HFFc6 (cell line): ENCODE measurements at regions not wholly inside any gene's neighbourhood (a gene's known extent, or its start where the extent isn't known, plus 50 kb on each side); places are given as distances from the start of the nearest gene placed in this dataset.
A peak's percentile ranks its signal among the peaks of the same experiment; 100 is the strongest.

Experiments
- DNase-seq: peaks from one replicate; pipeline ENCODE4 v3.0.0-alpha.2; 2018
- H3K27ac Mint-ChIP-seq: 2 replicates; pipeline ENCODE4 v1.8.0; 2020; ENCODE audit warnings: mild to moderate bottlenecking, mixed read lengths
- H3K27me3 Mint-ChIP-seq: 2 replicates; pipeline ENCODE4 v1.8.0; 2021; ENCODE audit warnings: mild to moderate bottlenecking, moderate library complexity, mixed read lengths; ENCODE audit not compliant: insufficient read depth
- H3K36me3 Mint-ChIP-seq: 2 replicates; pipeline ENCODE4 v1.8.0; 2021; ENCODE audit warnings: low read depth, mixed read lengths
- H3K4me1 Mint-ChIP-seq: 2 replicates; pipeline ENCODE4 v1.8.0; 2020; ENCODE audit warnings: low read depth, mixed read lengths
- H3K4me3 Mint-ChIP-seq: 2 replicates; pipeline ENCODE4 v1.8.0; 2020; ENCODE audit warnings: mild to moderate bottlenecking, moderate library complexity, mixed read lengths
- H3K9me3 Mint-ChIP-seq: 2 replicates; pipeline ENCODE4 v1.8.0; 2020; ENCODE audit warnings: mild to moderate bottlenecking, mixed read lengths
- CTCF ChIP-seq: fragments of 200-600 bp; sonication (generic); IDR thresholded peaks from 2 replicates; pipeline ENCODE4 v1.5.0; 2021; ENCODE audit warnings: antibody characterized with exemption, mild to moderate bottlenecking

GRCh38 chr5:109482748-109483147, 73.0 kb upstream of the PJA2 start:
- Mint-ChIP-seq H3K4me1 (no peaks in the 10 kb centered on the region), H3K9me3 (no peaks in the 10 kb centered on the region), H3K27me3 (0 out of 2 replicates have a peak, but pooled peaks cover 2% of the 10 kb centered on the region), H3K4me3 (no peak overlapping the region), H3K27ac (no peak overlapping the region), H3K36me3 (no peaks in the 10 kb centered on the region)
- TF ChIP-seq CTCF, result no peak
- no peak for DNase-seq

GRCh38 chr5:109479260-109479860, 69.6 kb upstream of the PJA2 start:
- TF ChIP-seq CTCF, result peak; percentile 78
- Mint-ChIP-seq H3K27ac (no peak overlapping the region), H3K9me3 (no peaks in the 10 kb centered on the region), H3K36me3 (no peaks in the 10 kb centered on the region), H3K27me3 (peaks cover 2% of the 10 kb centered on the region; the same call in 1 of the 2 replicates), H3K4me1 (no peaks in the 10 kb centered on the region), H3K4me3 (no peak overlapping the region)
- DNase-seq, result peak; percentile 4

- TF ChIP-seq CTCF, result no peak
- Mint-ChIP-seq H3K9me3 (no peaks in the 10 kb centered on the region), H3K4me1 (no peaks in the 10 kb centered on the region), H3K4me3 (no peak overlapping the region), H3K27ac (no peak overlapping the region), H3K36me3 (no peaks in the 10 kb centered on the region), H3K27me3 (peaks cover 2% of the 10 kb centered on the region; the same call in 1 of the 2 replicates)
- DNase-seq, result no peak
Observed at GRCh38 chr5:109478830-109479229, 69.1 kb upstream of the PJA2 start.

GRCh38 chr5:109476292-109476691, 66.5 kb upstream of the PJA2 start:
- TF ChIP-seq CTCF, result no peak
- Mint-ChIP-seq H3K9me3 (no peaks in the 10 kb centered on the region), H3K27me3 (peaks cover 11% of the 10 kb centered on the region)

DNA sequence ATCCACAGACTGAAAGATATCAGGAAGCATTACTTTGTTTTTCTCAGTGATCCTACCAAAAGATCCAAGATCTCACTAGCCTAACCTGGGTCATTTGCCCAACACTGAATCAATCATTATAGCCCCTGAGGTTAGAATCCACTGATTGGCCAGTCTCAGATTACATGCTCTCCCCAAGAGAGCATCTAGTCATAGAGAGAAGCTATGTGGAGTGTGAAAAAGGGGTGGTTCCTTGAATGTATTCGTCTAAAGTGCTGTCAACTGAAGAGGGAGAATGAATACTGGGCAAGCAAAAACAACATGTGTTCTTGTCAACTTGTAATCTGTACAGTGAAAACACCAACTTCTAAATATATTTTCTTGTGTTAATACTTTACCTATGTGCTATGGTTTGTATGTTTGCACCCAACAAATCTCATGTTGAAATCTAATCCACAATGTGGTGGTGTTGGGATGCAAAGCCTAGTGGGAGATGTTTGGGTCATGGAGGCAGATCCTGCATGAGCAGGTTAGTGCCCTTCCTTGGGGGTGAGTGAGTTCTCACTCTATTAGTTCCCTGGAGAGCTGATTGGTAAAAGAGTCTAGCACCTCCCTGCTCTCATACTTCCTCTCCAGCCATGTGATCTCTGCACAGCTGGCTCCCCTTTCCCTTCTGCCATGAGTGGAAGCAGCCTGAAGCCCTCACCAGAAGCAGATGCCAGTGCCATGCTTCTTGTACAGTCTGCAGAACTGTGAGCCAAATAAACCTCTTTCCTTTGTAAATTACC, 60.3 kb upstream of the PJA2 start:
- Mint-ChIP-seq H3K4me1 (peaks cover 7% of the 10 kb centered on the region), H3K36me3 (no peaks in the 10 kb centered on the region), H3K27ac (no peak overlapping the region), H3K9me3 (no peaks in the 10 kb centered on the region), H3K27me3 (peaks cover 9% of the 10 kb centered on the region), H3K4me3 (no peak overlapping the region)
- TF ChIP-seq CTCF, result no peak
- no peak for DNase-seq

More at GRCh38 chr5:109476292-109476691, 66.5 kb upstream of the PJA2 start:
- Mint-ChIP-seq H3K27ac (no peak overlapping the region), H3K4me3 (no peak overlapping the region), H3K4me1 (no peaks in the 10 kb centered on the region), H3K36me3 (no peaks in the 10 kb centered on the region)
- DNase-seq, result no peak
